GM21576 (cell line): ENCODE measurements at regions not wholly inside any gene's neighbourhood (a gene's known extent, or its start where the extent isn't known, plus 50 kb on each side); places are given as distances from the start of the nearest gene placed in this dataset.
A peak's percentile ranks its signal among the peaks of the same experiment; 100 is the strongest.

Experiments used
- ATAC-seq: cut with Tn5 transposase; IDR thresholded peaks from one replicate; pipeline ENCODE4 v1.9.1; 2021; ENCODE audit warnings: mild to moderate bottlenecking, moderate library complexity; ENCODE audit not compliant: unreplicated experiment

DNA sequence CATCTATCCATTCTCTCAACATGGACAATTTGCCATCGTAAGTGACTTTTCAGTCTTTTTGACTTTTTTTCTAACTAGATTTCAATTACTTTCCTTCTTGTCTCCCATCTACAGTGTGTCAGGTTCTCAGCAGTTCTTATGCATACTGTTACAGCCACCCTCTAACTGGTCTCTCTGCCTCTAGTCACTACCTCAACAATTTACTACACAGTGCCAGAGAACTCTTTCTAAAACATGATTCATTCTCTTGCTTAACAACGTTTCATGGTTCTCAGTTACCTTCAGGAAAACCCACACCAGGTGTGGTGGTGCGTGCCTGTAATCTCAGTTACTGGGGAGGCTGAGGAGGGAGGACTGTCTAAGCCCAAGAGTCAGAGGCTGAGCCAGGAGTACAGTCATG, 95.4 kb downstream of the DIPK2A start:
- ATAC-seq: no peak

DNA sequence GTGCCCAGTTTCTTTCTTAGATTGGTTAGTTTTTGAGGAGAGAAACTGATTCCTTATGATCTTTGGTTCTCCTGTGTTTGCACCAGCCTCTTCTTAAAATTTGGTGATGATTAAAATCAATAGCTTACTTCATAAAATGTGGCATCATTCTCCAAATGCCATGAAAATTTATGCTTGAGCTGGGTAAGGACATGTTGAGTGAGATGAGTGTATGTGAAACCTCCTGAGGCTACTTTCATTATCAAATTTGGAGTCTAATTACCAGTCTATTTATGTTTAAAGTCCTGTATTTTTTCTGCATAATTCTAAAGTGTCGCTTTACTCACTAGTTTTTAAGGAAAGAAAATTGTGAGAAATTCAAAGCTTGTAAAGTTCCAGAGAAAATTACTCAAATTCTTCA, 102.1 kb downstream of the DIPK2A start:
- no peak for ATAC-seq

- no peak for ATAC-seq
These were observed 108.0 kb downstream of the DIPK2A start for GRCh38 chr3:144079634-144080033.

GRCh38 chr3:144084929-144085328, 113.3 kb downstream of the DIPK2A start:
- ATAC-seq: no peak

- no peak for ATAC-seq
These were observed 114.3 kb downstream of the DIPK2A start for GRCh38 chr3:144085964-144086363.

GRCh38 chr3:144096016-144096415, 124.4 kb downstream of the DIPK2A start:
- ATAC-seq: no peak

GRCh38 chr3:144097163-144097562, 125.5 kb downstream of the DIPK2A start:
- no peak for ATAC-seq

- ATAC-seq: no peak
These were observed 127.1 kb downstream of the DIPK2A start for GRCh38 chr3:144098691-144099090.

DNA sequence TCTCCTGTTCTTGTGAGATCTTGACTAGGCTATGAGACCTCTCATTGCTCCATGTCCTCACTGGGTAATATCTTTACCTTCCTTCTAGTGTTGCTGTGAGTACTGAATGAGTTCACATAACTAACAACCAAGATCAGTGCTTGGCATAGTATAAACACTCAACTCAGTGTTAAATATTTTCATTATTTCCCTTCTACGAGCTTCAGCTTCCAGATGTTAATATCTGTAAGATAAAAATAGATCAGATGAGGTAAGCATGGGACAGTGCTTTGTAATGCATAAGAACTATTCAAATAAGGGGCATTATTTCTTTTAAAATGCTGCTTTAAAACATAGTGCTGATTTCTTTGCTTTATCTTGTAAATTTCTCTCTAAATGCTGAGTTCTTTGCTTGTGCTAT, 130.8 kb downstream of the DIPK2A start:
- ATAC-seq: no peak

DNA sequence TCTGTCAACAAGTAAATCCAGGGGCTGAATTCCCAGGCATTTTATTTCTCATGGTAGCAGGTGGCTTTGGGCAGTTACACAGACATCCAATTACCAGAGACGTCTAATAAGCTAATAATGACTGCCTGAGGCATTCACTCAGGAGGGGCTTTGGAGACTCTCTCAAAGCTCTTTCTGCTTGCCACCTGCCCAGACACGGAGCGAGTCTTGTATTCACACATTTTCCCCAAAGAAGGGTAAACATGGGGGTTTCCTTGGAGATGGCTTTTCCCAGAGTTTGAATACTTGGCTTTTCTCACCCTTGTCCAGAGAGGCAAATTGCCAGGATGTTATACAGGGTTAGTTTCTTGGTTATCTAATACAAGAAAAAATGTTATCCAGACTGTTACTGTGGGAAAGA, 132.6 kb downstream of the DIPK2A start:
- ATAC-seq: no peak

- no peak for ATAC-seq
These were observed 133.1 kb downstream of the DIPK2A start for GRCh38 chr3:144104679-144105078.

- no peak for ATAC-seq
These were observed 133.9 kb downstream of the DIPK2A start for GRCh38 chr3:144105542-144105941.

- no peak for ATAC-seq
These were observed 135.3 kb downstream of the DIPK2A start for GRCh38 chr3:144106970-144107369.

GRCh38 chr3:144107923-144108322, 136.3 kb downstream of the DIPK2A start:
- no peak for ATAC-seq

DNA sequence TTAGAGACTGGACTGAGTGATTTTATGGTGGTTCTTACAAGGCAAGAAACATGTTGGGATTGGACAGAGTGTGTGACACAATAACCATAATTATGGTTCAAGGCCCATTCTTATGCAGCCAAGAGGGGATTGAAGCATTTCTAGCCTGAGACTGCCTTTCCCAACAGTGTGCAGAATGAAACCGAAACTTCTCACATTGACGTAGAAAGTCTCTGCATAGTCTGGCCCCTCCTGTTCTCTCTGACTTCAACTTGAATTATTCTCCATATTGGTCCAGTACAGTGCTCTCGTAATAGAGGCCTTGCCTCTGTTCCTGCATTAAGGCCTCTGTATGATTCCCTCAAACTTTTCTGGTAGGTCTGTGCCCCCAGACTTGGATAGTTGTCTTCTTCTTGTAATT, 138.3 kb downstream of the DIPK2A start:
- ATAC-seq: peak; percentile 97

- ATAC-seq: no peak
These were observed 140.4 kb downstream of the DIPK2A start for GRCh38 chr3:144112036-144112435.

GRCh38 chr3:144112437-144112836, 140.8 kb downstream of the DIPK2A start:
- no peak for ATAC-seq

GRCh38 chr3:144114767-144115166, 143.1 kb downstream of the DIPK2A start:
- no peak for ATAC-seq

- no peak for ATAC-seq
These were observed 148.0 kb downstream of the DIPK2A start for GRCh38 chr3:144119633-144120032.

GRCh38 chr3:144121661-144122060, 150.0 kb downstream of the DIPK2A start:
- no peak for ATAC-seq

GRCh38 chr3:144127014-144127413, 155.4 kb downstream of the DIPK2A start:
- ATAC-seq: no peak

GRCh38 chr3:144127700-144128099, 156.1 kb downstream of the DIPK2A start:
- no peak for ATAC-seq

DNA sequence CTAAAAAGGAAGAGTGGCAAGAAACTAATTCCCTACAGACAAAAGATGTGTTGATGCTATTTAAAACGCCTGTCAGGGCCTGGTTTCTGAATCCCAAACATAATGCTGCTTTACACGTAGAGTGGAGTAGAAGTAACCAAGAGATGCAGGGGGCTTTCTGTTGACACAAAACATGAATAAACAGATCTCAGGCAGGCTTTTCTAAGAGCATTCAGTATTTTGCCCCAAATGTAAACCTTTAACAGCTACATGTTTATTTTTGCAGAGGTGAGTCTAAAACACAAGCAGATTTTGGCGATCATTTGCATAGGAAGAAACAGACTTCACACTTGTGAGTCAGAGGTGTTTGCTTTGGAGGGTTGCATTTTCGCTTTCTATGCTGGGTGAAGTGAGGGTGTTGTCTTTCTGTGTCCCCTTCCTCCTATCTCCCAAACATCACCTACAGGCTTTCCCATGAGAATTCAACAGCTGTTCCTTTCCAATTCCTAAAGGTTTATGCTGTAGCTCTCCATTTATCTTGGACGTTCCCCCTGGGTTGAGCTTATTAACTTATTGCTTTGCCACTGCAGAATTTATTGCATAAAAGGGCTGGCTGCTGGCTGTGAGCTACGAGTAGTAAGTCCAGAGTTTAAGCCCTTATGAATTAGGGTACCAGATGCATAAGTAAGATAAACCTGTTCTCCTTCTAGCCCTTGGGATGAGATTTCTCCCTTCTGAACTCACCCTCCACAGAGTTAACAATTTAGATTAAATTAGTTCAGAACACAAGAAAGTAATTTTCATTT, 156.7 kb downstream of the DIPK2A start:
- ATAC-seq: peak; percentile 97
